ENCODE measurements at regions not wholly inside any gene's neighbourhood (a gene's known extent, or its start where the extent isn't known, plus 50 kb on each side); places are given as distances from the start of the nearest gene placed in this dataset.

GRCh38 chr22:27388090-27388600 lies 413.4 kb downstream of the MN1 start:
- TF ChIP-seq MYC (IDR thresholded peaks at IDR 0.05; ENCODE audit: low read depth, low read length): no peak
- TF ChIP-seq MAX (IDR thresholded peaks at IDR 0.05; ENCODE audit: low read depth, low read length): no peak
- no peak for TF ChIP-seq POLR2A (IDR thresholded peaks at IDR 0.05; ENCODE audit: extremely low read depth, insufficient read length)
- TF ChIP-seq CTCF (IDR thresholded peaks at IDR 0.05; ENCODE audit: low read depth, low read length): no peak
- DNase-seq (ENCODE audit: low read depth): peak; percentile 13
- H3K4me3 ChIP-seq (ENCODE audit: low read depth, low read length): no peak overlapping the region

- no peak for TF ChIP-seq CTCF (IDR thresholded peaks at IDR 0.05; ENCODE audit: low read depth, low read length)
- no peak for TF ChIP-seq MAX (IDR thresholded peaks at IDR 0.05; ENCODE audit: low read depth, low read length)
- no peak for TF ChIP-seq MYC (IDR thresholded peaks at IDR 0.05; ENCODE audit: low read depth, low read length)
- TF ChIP-seq POLR2A (IDR thresholded peaks at IDR 0.05; ENCODE audit: extremely low read depth, insufficient read length): no peak
These were observed 411.9 kb downstream of the MN1 start for GRCh38 chr22:27389727-27390075.

GRCh38 chr22:27391092-27391770 lies 410.3 kb downstream of the MN1 start:
- DNase-seq (ENCODE audit: low read depth): no peak
- TF ChIP-seq CTCF (IDR thresholded peaks at IDR 0.05; ENCODE audit: low read depth, low read length): no peak
- no peak for TF ChIP-seq MYC (IDR thresholded peaks at IDR 0.05; ENCODE audit: low read depth, low read length)
- no peak for TF ChIP-seq POLR2A (IDR thresholded peaks at IDR 0.05; ENCODE audit: extremely low read depth, insufficient read length)
- no peak for TF ChIP-seq MAX (IDR thresholded peaks at IDR 0.05; ENCODE audit: low read depth, low read length)

More at GRCh38 chr22:27389727-27390075, 411.9 kb downstream of the MN1 start:
- no peak overlapping the region for H3K4me3 ChIP-seq (ENCODE audit: low read depth, low read length)
- no peak for DNase-seq (ENCODE audit: low read depth)

GRCh38 chr22:27393371-27393770 lies 408.2 kb downstream of the MN1 start:
- no peak for DNase-seq (ENCODE audit: low read depth)
- TF ChIP-seq MAX (IDR thresholded peaks at IDR 0.05; ENCODE audit: low read depth, low read length): no peak
- no peak for TF ChIP-seq POLR2A (IDR thresholded peaks at IDR 0.05; ENCODE audit: extremely low read depth, insufficient read length)
- no peak for TF ChIP-seq CTCF (IDR thresholded peaks at IDR 0.05; ENCODE audit: low read depth, low read length)
- TF ChIP-seq MYC (IDR thresholded peaks at IDR 0.05; ENCODE audit: low read depth, low read length): no peak
- H3K4me3 ChIP-seq (ENCODE audit: low read depth, low read length): no peak overlapping the region

More at GRCh38 chr22:27391092-27391770, 410.3 kb downstream of the MN1 start:
- no peak overlapping the region for H3K4me3 ChIP-seq (ENCODE audit: low read depth, low read length)

- TF ChIP-seq CTCF (IDR thresholded peaks at IDR 0.05; ENCODE audit: low read depth, low read length) (no peak), MAX (IDR thresholded peaks at IDR 0.05; ENCODE audit: low read depth, low read length) (no peak), MYC (IDR thresholded peaks at IDR 0.05; ENCODE audit: low read depth, low read length) (no peak), POLR2A (IDR thresholded peaks at IDR 0.05; ENCODE audit: extremely low read depth, insufficient read length) (no peak)
- no peak overlapping the region for H3K4me3 ChIP-seq (ENCODE audit: low read depth, low read length)
- no peak for DNase-seq (ENCODE audit: low read depth)
These were observed 406.7 kb downstream of the MN1 start for GRCh38 chr22:27394806-27395404.

Measured in NB4 (cell line).